Activated CD4-positive, alpha-beta T cell treated with anti-CD3 and anti-CD28 coated beads for 36 hours (primary cell): ENCODE measurements at regions not wholly inside any gene's neighbourhood (a gene's known extent, or its start where the extent isn't known, plus 50 kb on each side); places are given as distances from the start of the nearest gene placed in this dataset.
A peak's percentile ranks its signal among the peaks of the same experiment; 100 is the strongest.

Experiments used
- ATAC-seq: fragments of 200-7000 bp; cut with Tn5 transposase; one replicate; pipeline ENCODE4 v1.10.0; 2021; ENCODE audit warnings: mild to moderate bottlenecking, moderate library complexity
- CTCF ChIA-PET: fragments of 350-600 bp; sonication (Branson Sonifier 250); formaldehyde crosslinking; loops from one replicate; lab custom pipeline; 2021; ENCODE audit warnings: antibody characterized with exemption; lab: Charles Lee
- POLR2A ChIA-PET: fragments of 350-600 bp; sonication (Branson Sonifier 250); formaldehyde crosslinking; loops from one replicate; lab custom pipeline; 2021; ENCODE audit warnings: antibody characterized with exemption, inconsistent platforms; lab: Charles Lee
- DNase-seq: peaks from one replicate; pipeline ENCODE4 v3.0.0-alpha.2; 2020
- H3K27ac Mint-ChIP-seq: one replicate; pipeline ENCODE4 v1.8.0; 2021; ENCODE audit warnings: mixed read lengths
- H3K27me3 Mint-ChIP-seq: one replicate; pipeline ENCODE4 v1.8.0; 2021; ENCODE audit warnings: mixed read lengths
- H3K36me3 Mint-ChIP-seq: one replicate; pipeline ENCODE4 v1.8.0; 2021; ENCODE audit warnings: low read depth, mixed read lengths
- H3K4me1 Mint-ChIP-seq: one replicate; pipeline ENCODE4 v1.8.0; 2021; ENCODE audit warnings: mixed read lengths
- H3K4me3 Mint-ChIP-seq: one replicate; pipeline ENCODE4 v1.8.0; 2021; ENCODE audit warnings: mild to moderate bottlenecking, moderate library complexity, mixed read lengths
- H3K9me3 Mint-ChIP-seq: one replicate; pipeline ENCODE4 v1.8.0; 2021; ENCODE audit warnings: low read depth, mixed read lengths
- intact Hi-C, 2 experiments: fragments of 100-400 bp; cut with DNase I in 1 of 2; cut with micrococcal nuclease in 1 of 2; formaldehyde crosslinking; loops; one replicate each; pipeline versions ENCODE4 v1.14.2 to v1.15.1; 2022 to 2024; cut with DNase I, micrococcal nuclease

GRCh38 chr1:30194741-30195423, 528.5 kb downstream of the MATN1 start:
- ATAC-seq, result no peak
- H3K27me3 Mint-ChIP-seq, result peaks cover 26% of the 10 kb centered on the region
- DNase-seq, result no peak
- intact Hi-C loops, result no loop called here
- ChIA-PET CTCF (interaction anchor here (1.5 kb wide), 1 partner anchor 38 kb away, joined by 3 read pairs; no protein-coding TSS in a partner anchor), POLR2A (no interaction called here)
- H3K27ac Mint-ChIP-seq, result no peak overlapping the region
- H3K4me3 Mint-ChIP-seq, result no peak overlapping the region
- peaks cover 4% of the 10 kb centered on the region for H3K4me1 Mint-ChIP-seq
- H3K9me3 Mint-ChIP-seq, result no peaks in the 10 kb centered on the region
- H3K36me3 Mint-ChIP-seq, result no peaks in the 10 kb centered on the region

- Mint-ChIP-seq H3K9me3 (no peaks in the 10 kb centered on the region), H3K36me3 (no peaks in the 10 kb centered on the region), H3K4me1 (peaks cover 4% of the 10 kb centered on the region), H3K27me3 (peaks cover 28% of the 10 kb centered on the region), H3K4me3 (no peak overlapping the region), H3K27ac (no peak overlapping the region)
- ChIA-PET CTCF (no interaction called here), POLR2A (no interaction called here)
- intact Hi-C loops, result no loop called here
- ATAC-seq, result no peak
- DNase-seq, result no peak
These were observed 529.3 kb downstream of the MATN1 start for GRCh38 chr1:30194046-30194619.

GRCh38 chr1:30192969-30193630, 530.3 kb downstream of the MATN1 start:
- ATAC-seq, result no peak

GRCh38 chr1:30191154-30191702, 532.2 kb downstream of the MATN1 start:
- DNase-seq, result peak; percentile 20
- POLR2A ChIA-PET, result no interaction called here
- peak; percentile 66 for ATAC-seq
- Mint-ChIP-seq H3K9me3 (no peaks in the 10 kb centered on the region), H3K27ac (no peak overlapping the region), H3K4me1 (peaks cover 4% of the 10 kb centered on the region), H3K4me3 (no peak overlapping the region), H3K27me3 (peaks cover 17% of the 10 kb centered on the region), H3K36me3 (no peaks in the 10 kb centered on the region)
- CTCF ChIA-PET, result interaction anchor here (1.3 kb wide), 1 partner anchor 189 kb away, joined by 5 read pairs; no protein-coding TSS in a partner anchor
- intact Hi-C loops, result no loop called here

More at GRCh38 chr1:30192969-30193630, 530.3 kb downstream of the MATN1 start:
- H3K4me1 Mint-ChIP-seq, result peaks cover 4% of the 10 kb centered on the region
- ChIA-PET POLR2A (no interaction called here), CTCF (no interaction called here)
- H3K27ac Mint-ChIP-seq, result no peak overlapping the region
- no peaks in the 10 kb centered on the region for H3K9me3 Mint-ChIP-seq
- no peak for DNase-seq
- H3K36me3 Mint-ChIP-seq, result no peaks in the 10 kb centered on the region
- peaks cover 27% of the 10 kb centered on the region for H3K27me3 Mint-ChIP-seq
- intact Hi-C loops, result no loop called here
- no peak overlapping the region for H3K4me3 Mint-ChIP-seq

GRCh38 chr1:30190511-30191153, 532.8 kb downstream of the MATN1 start:
- Mint-ChIP-seq H3K4me3 (no peak overlapping the region), H3K27ac (no peak overlapping the region), H3K9me3 (no peaks in the 10 kb centered on the region), H3K4me1 (peaks cover 4% of the 10 kb centered on the region), H3K27me3 (peaks cover 17% of the 10 kb centered on the region), H3K36me3 (no peaks in the 10 kb centered on the region)
- ATAC-seq, result no peak
- ChIA-PET POLR2A (interaction anchor here (0.6 kb wide), 1 partner anchor 78 kb away, joined by 4 read pairs; no protein-coding TSS in a partner anchor), CTCF (interaction anchor here (0.6 to 1.3 kb wide), 2 partner anchors 190 to 525 kb away, joined by 4 to 5 read pairs; no protein-coding TSS in a partner anchor)
- intact Hi-C loops, result no loop called here
- no peak for DNase-seq

GRCh38 chr1:30189818-30190500, 533.4 kb downstream of the MATN1 start:
- POLR2A ChIA-PET, result interaction anchor here (0.6 kb wide), 1 partner anchor 79 kb away, joined by 4 read pairs; no protein-coding TSS in a partner anchor
- H3K27me3 Mint-ChIP-seq, result peaks cover 15% of the 10 kb centered on the region
- no peak overlapping the region for H3K4me3 Mint-ChIP-seq
- H3K9me3 Mint-ChIP-seq, result no peaks in the 10 kb centered on the region
- intact Hi-C loops, result no loop called here
- ATAC-seq, result no peak
- no peak for DNase-seq
- CTCF ChIA-PET, result interaction anchor here (0.6 to 1.3 kb wide), 2 partner anchors 190 to 526 kb away, joined by 4 to 5 read pairs; no protein-coding TSS in a partner anchor
- no peak overlapping the region for H3K27ac Mint-ChIP-seq
- H3K36me3 Mint-ChIP-seq, result no peaks in the 10 kb centered on the region
- peaks cover 4% of the 10 kb centered on the region for H3K4me1 Mint-ChIP-seq

GRCh38 chr1:30188999-30189398, 534.4 kb downstream of the MATN1 start:
- intact Hi-C loops, result no loop called here
- CTCF ChIA-PET, result no interaction called here
- POLR2A ChIA-PET, result no interaction called here
- H3K27ac Mint-ChIP-seq, result no peak overlapping the region
- H3K36me3 Mint-ChIP-seq, result no peaks in the 10 kb centered on the region
- no peak for ATAC-seq
- peaks cover 4% of the 10 kb centered on the region for H3K4me1 Mint-ChIP-seq
- no peak for DNase-seq
- no peak overlapping the region for H3K4me3 Mint-ChIP-seq
- H3K27me3 Mint-ChIP-seq, result peaks cover 13% of the 10 kb centered on the region
- no peaks in the 10 kb centered on the region for H3K9me3 Mint-ChIP-seq

GRCh38 chr1:30188329-30188728, 535.1 kb downstream of the MATN1 start:
- no peak for ATAC-seq
- ChIA-PET CTCF (no interaction called here), POLR2A (no interaction called here)
- Mint-ChIP-seq H3K27ac (no peak overlapping the region), H3K9me3 (no peaks in the 10 kb centered on the region), H3K36me3 (no peaks in the 10 kb centered on the region), H3K4me3 (no peak overlapping the region), H3K4me1 (peaks cover 4% of the 10 kb centered on the region), H3K27me3 (peaks cover 11% of the 10 kb centered on the region)
- intact Hi-C loops, result no loop called here
- DNase-seq, result no peak

GRCh38 chr1:30187413-30188023, 535.9 kb downstream of the MATN1 start:
- Mint-ChIP-seq H3K4me3 (no peak overlapping the region), H3K36me3 (no peaks in the 10 kb centered on the region), H3K9me3 (no peaks in the 10 kb centered on the region), H3K27ac (no peak overlapping the region), H3K4me1 (peaks cover 4% of the 10 kb centered on the region), H3K27me3 (peaks cover 7% of the 10 kb centered on the region)
- intact Hi-C loops, result no loop called here
- DNase-seq, result no peak
- no peak for ATAC-seq
- POLR2A ChIA-PET, result no interaction called here
- CTCF ChIA-PET, result interaction anchor here (0.5 kb wide), 1 partner anchor 11 kb away, joined by 3 read pairs; no protein-coding TSS in a partner anchor

GRCh38 chr1:30186586-30186985, 536.8 kb downstream of the MATN1 start:
- H3K36me3 Mint-ChIP-seq, result no peaks in the 10 kb centered on the region
- CTCF ChIA-PET, result no interaction called here
- no peak for ATAC-seq

More at GRCh38 chr1:30186586-30186985, 536.8 kb downstream of the MATN1 start:
- Mint-ChIP-seq H3K9me3 (no peaks in the 10 kb centered on the region), H3K4me3 (no peak overlapping the region), H3K27ac (no peak overlapping the region), H3K27me3 (peaks cover 7% of the 10 kb centered on the region), H3K4me1 (peaks cover 4% of the 10 kb centered on the region)
- DNase-seq, result no peak
- intact Hi-C loops, result no loop called here
- POLR2A ChIA-PET, result no interaction called here
